ENCODE measurements at regions not wholly inside any gene's neighbourhood (a gene's known extent, or its start where the extent isn't known, plus 50 kb on each side); places are given as distances from the start of the nearest gene placed in this dataset.
"Not testable (repeated sequence)": the region's sequence is repeated elsewhere in the genome, so short reads cannot be mapped to it uniquely, and the experiment has no call there.

DNA sequence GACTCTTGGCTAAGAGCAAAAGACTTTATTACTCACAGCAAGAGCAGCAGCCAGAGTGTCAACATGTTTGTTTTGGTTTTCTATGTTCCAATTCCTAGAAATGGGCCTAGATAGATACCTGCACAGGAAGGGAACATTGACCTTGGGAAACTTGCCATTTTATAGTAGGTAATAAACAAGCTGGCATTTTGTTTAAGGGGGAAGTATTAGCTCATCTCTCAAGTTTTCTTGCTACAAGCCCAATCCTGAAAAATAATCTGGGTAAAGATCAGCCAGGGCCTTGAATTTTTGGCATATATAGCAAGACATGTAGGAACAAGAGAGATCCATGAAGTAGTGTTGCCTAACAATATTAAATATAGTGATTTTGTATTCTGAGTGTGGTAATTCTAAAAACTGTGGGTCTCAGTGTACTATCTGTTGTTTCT, 51.4 kb upstream of the RGL1 start:
- DNase-seq (ENCODE audit: insufficient read length, low spot score) (no peak), FAIRE-seq (no peak)
- TF ChIP-seq, protein P1, sequence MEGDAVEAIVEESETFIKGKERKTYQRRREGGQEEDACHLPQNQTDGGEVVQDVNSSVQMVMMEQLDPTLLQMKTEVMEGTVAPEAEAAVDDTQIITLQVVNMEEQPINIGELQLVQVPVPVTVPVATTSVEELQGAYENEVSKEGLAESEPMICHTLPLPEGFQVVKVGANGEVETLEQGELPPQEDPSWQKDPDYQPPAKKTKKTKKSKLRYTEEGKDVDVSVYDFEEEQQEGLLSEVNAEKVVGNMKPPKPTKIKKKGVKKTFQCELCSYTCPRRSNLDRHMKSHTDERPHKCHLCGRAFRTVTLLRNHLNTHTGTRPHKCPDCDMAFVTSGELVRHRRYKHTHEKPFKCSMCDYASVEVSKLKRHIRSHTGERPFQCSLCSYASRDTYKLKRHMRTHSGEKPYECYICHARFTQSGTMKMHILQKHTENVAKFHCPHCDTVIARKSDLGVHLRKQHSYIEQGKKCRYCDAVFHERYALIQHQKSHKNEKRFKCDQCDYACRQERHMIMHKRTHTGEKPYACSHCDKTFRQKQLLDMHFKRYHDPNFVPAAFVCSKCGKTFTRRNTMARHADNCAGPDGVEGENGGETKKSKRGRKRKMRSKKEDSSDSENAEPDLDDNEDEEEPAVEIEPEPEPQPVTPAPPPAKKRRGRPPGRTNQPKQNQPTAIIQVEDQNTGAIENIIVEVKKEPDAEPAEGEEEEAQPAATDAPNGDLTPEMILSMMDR (IDR thresholded peaks at IDR 0.05; ENCODE audit: insufficient read depth, missing control alignments): no peak

DNA sequence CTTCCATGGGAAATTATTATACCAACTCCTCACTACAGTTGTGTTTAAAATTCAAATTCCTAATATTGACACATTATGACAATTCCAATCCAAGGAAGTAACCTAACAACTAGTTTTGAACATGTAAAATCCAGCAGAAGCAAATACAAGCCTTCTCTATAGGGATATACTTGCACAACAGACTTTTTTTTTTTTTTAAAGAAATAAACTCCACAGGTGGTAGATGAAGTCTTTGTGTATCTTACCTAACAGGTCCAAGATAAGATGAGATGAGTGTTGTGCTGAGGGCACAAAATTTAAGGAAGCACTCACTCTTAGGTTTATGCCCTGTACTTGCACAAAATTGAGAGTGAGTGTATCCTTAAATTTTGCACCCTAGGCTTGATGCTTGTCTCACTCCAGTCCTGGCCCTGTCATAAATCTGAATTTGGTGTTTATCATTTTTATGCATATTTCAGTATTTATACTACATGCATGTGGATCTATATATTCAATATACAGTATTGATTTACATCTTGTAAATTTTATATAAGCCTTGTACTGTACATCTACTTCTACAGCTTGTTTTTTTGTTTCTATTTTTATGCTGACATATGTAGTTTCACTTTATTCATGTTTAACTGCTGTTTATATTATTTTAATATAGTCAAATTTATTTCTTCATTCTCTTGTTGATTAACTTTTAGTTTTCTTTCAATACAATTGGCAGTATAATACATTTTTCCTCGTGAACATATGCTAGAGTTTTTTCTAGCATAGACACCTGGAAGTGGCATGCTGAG, 60.6 kb upstream of the RGL1 start:
- DNase-seq (ENCODE audit: insufficient read length, low spot score): no peak
- TF ChIP-seq, protein P1 (IDR thresholded peaks at IDR 0.05; ENCODE audit: insufficient read depth, missing control alignments): no peak
- FAIRE-seq: no peak

DNA sequence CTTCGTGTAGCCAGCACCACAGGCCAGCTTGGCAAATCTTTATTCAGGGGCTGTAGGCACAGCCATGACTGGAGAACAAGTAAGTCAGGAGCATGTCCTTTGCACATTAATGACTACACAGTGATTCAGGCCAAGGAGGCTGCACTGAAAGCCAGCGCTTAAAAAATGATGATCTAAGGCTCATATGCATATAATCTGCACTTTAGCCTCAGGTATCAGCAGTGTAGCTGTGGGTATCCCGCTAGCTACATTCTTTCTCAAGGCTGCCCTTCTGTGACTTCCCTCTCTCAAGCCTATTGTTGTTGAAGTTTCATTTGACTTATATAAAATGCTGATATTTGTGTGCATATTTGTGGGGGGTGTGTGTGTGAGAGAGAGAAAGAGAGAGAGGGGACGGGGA, 62.6 kb upstream of the RGL1 start:
- FAIRE-seq (no peak), DNase-seq (ENCODE audit: insufficient read length, low spot score) (no peak)
- TF ChIP-seq, protein P1 (IDR thresholded peaks at IDR 0.05; ENCODE audit: insufficient read depth, missing control alignments): no peak

DNA sequence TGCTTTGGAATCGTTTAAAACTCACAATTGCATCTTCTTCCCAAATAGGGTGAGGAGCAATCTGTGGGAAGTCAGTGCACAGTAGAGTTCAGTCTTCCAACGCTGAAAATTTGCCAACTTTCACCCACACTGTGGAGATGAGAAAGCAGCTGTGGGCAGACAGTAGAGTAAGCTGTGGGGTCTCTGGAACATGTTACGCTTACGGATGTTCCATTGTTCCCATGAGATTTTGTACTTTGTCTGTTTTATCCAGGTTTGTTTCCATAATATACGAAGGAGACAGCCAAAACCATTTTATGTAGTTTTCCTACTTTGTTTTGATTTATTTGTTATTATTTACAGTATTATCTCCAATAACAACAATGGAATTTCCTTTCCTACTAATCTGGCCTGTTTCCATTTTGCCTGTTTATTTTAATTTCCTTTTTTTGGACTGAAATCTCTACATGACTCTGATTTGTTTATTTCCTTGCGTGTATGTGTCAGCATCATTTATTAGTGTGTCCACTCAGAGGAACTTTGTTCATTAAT, 65.1 kb upstream of the RGL1 start:
- no peak for FAIRE-seq
- no peak for DNase-seq (ENCODE audit: insufficient read length, low spot score)
- TF ChIP-seq, protein P1 (IDR thresholded peaks at IDR 0.05; ENCODE audit: insufficient read depth, missing control alignments): no peak

DNA sequence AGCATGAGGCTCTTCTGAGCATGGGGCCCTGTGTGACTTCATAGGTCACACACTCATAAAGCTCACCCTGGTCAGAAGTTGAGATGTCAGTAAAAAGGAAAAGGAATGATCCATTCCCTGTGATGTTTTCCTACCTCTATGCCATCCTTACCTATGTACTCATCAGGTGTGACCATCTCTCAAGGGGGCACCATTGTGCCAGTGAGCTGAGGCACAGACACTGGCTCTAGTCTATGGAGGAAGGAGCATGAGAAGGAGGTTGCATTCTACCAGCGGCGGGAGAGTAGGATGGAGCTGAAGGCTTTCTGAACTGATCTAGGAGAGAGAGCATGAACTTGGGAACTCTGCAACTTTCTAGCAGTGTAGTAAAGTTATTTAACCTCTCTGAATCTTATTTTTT, 65.8 kb upstream of the RGL1 start:
- FAIRE-seq: no peak
- TF ChIP-seq, protein P1 (IDR thresholded peaks at IDR 0.05; ENCODE audit: insufficient read depth, missing control alignments): no peak
- no peak for DNase-seq (ENCODE audit: insufficient read length, low spot score)

DNA sequence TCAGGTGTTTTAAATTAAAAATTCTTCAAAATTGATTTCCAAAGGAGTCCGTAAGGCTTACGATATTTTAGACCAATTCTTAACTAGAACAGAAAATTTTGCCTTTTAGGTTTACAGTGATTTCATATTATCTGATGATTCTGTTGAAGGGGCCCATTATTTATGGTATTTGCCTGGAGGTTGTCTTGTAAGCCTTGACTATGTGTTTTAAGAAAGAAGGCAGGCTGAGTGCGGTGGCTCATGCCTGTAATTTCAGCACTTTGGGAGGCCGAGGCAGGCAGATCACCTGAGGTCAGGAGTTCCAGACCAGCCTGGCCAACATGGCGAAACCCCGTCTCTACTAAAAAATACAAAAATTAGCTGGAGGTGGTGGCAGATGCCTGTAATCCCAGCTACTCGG, 67.0 kb upstream of the RGL1 start:
- FAIRE-seq; DNase-seq (ENCODE audit: insufficient read length, low spot score): not testable (repeated sequence)

DNA sequence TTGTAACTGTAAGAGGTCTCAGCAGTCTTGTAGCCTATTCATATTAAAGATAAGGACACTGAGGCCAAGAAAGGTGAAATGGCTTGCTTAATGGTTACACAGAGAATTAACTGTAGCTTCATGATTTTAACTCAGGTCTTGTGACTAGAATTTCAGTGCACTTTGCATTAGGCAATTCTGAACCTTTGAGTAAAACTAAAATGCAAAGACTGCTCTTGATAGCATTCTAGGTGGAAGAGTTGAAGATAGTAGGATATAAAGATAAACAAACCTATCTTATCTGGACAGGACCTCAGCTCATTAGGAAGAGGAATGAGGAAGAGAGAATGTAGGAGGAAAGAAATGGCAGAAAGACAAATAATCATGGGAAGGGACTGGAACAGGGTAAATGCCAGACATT, 68.6 kb upstream of the RGL1 start:
- FAIRE-seq (no peak), DNase-seq (ENCODE audit: insufficient read length, low spot score) (no peak)
- TF ChIP-seq, protein P1 (IDR thresholded peaks at IDR 0.05; ENCODE audit: insufficient read depth, missing control alignments): no peak

Data from D721Med (cell line).